Endothelial cell of umbilical vein (primary cell): ENCODE measurements at regions not wholly inside any gene's neighbourhood (a gene's known extent, or its start where the extent isn't known, plus 50 kb on each side); places are given as distances from the start of the nearest gene placed in this dataset.
A peak's percentile ranks its signal among the peaks of the same experiment; 100 is the strongest.

Source experiments
- BruUV-seq: library from RNA; stranded (reverse); fragments of 400-500 nt; replicated peaks from 2 replicates; lab custom pipeline; 2021; lab: Mats Ljungman, UMichigan
- CTCF ChIA-PET: fragments of 300-600, 350-600 bp; sonication (Branson Sonifier 250); formaldehyde crosslinking; loops from one replicate; lab custom pipeline; 2021; ENCODE audit warnings: antibody characterized with exemption, inconsistent platforms; lab: Charles Lee
- POLR2A ChIA-PET: fragments of 300-600, 350-600 bp; sonication (Branson Sonifier 250); formaldehyde crosslinking; loops from one replicate; lab custom pipeline; 2021; ENCODE audit warnings: antibody characterized with exemption, inconsistent platforms; lab: Charles Lee
- DNase-seq: peaks from one replicate; pipeline ENCODE4 v3.0.0-alpha.2; 2011; ENCODE audit warnings: low read depth, low spot score
- FAIRE-seq: peaks from 2 replicates; lab custom pipeline; 2011; peaks lifted over from hg19 to GRCh38; lab: Jason Lieb, UNC
- H2AFZ ChIP-seq: 2 replicates; pipeline ENCODE4 v1.6.0; 2012; ENCODE audit warnings: low read depth, low read length, control low read depth, inconsistent platforms
- H3K27ac ChIP-seq: 2 replicates; pipeline ENCODE4 v1.5.1; 2011; ENCODE audit warnings: low read depth, mild to moderate bottlenecking, control low read depth, low read length, moderate library complexity; ENCODE audit not compliant: insufficient read depth
- H3K27me3 ChIP-seq, 2 experiments: 2 replicates each; pipeline versions ENCODE4 v1.6.0 to v1.6.1; 2011; ENCODE audit warnings: low read length in 2 of 2, mixed read lengths in 1 of 2; ENCODE audit not compliant: control insufficient read depth in 2 of 2, insufficient read depth in 2 of 2
- H3K36me3 ChIP-seq, 2 experiments: 2 replicates in 1 of 2; 3 replicates in 1 of 2; pipeline ENCODE4 v1.5.1; 2011; ENCODE audit warnings: low read length in 2 of 2, mild to moderate bottlenecking in 1 of 2, moderate library complexity in 1 of 2; ENCODE audit not compliant: control insufficient read depth in 2 of 2, insufficient read depth in 2 of 2; ENCODE audit errors: extremely low read depth in 1 of 2
- H3K4me1 ChIP-seq: 3 replicates; pipeline ENCODE4 v1.5.1; 2011; ENCODE audit warnings: mild to moderate bottlenecking, low read length; ENCODE audit not compliant: control insufficient read depth, insufficient read depth; ENCODE audit errors: extremely low read depth
- H3K4me2 ChIP-seq: 2 replicates; pipeline ENCODE4 v1.6.1; 2011; ENCODE audit warnings: low read length, control low read depth, mixed read lengths; ENCODE audit not compliant: insufficient read depth
- H3K4me3 ChIP-seq, 3 experiments: fragments of 200-600 bp in 1 of 3; sonication (generic), shearing (Covaris generic) in 1 of 3; replicated peaks in 1 of 3; 2 replicates each; pipeline ENCODE4 v1.5.1; 2011 to 2016; ENCODE audit warnings: control low read depth in 3 of 3, low read length in 3 of 3, mild to moderate bottlenecking in 2 of 3, inconsistent platforms in 1 of 3, low read depth in 1 of 3, moderate library complexity in 1 of 3; ENCODE audit not compliant: insufficient read depth in 1 of 3
- H3K79me2 ChIP-seq: 2 replicates; pipeline ENCODE4 v1.6.0; 2012; ENCODE audit warnings: low read length, inconsistent platforms; ENCODE audit not compliant: control insufficient read depth, insufficient read depth
- H3K9ac ChIP-seq: replicated peaks from 2 replicates; pipeline ENCODE3; 2011; ENCODE audit warnings: low read length, control low read depth; ENCODE audit not compliant: insufficient read depth; ENCODE audit errors: extremely low read depth
- H3K9me1 ChIP-seq: replicated peaks from 3 replicates; pipeline ENCODE4 v1.6.0; 2011; ENCODE audit warnings: mild to moderate bottlenecking, low read length; ENCODE audit not compliant: control insufficient read depth, insufficient read depth; ENCODE audit errors: extremely low read depth
- H3K9me3 ChIP-seq: replicated peaks from 2 replicates; pipeline ENCODE4 v1.5.1; 2012; ENCODE audit warnings: low read length, inconsistent platforms; ENCODE audit not compliant: control insufficient read depth, insufficient read depth
- H4K20me1 ChIP-seq: replicated peaks from 2 replicates; pipeline ENCODE3; 2011; ENCODE audit warnings: mild to moderate bottlenecking, low read length; ENCODE audit not compliant: control insufficient read depth, insufficient read depth; ENCODE audit errors: extremely low read depth
- EZH2 ChIP-seq: IDR thresholded peaks from 2 replicates; pipeline ENCODE4 v1.6.1; 2012; ENCODE audit warnings: borderline replicate concordance, low read depth, mild to moderate bottlenecking, moderate library complexity, low read length, inconsistent platforms; ENCODE audit not compliant: severe bottlenecking
- FOS ChIP-seq: IDR thresholded peaks from 2 replicates; pipeline ENCODE4 v1.6.1; 2011; ENCODE audit warnings: mild to moderate bottlenecking, low read length, moderate library complexity, borderline replicate concordance; ENCODE audit not compliant: insufficient read depth
- GATA2 ChIP-seq: IDR thresholded peaks from 2 replicates; pipeline ENCODE4 v1.7.0; 2011; ENCODE audit warnings: low read depth, mild to moderate bottlenecking, moderate library complexity, mixed read lengths, low read length; ENCODE audit not compliant: insufficient read length, insufficient read depth
- MYC ChIP-seq: IDR thresholded peaks from one replicate; pipeline ENCODE4 v1.6.1; 2011; ENCODE audit warnings: mild to moderate bottlenecking, low read depth, low read length
- POLR2A ChIP-seq: IDR thresholded peaks from 2 replicates; pipeline ENCODE4 v1.6.1; 2012; ENCODE audit warnings: low read depth, mild to moderate bottlenecking, control low read depth, low read length
- POLR2AphosphoS5 ChIP-seq: IDR thresholded peaks from 2 replicates; pipeline ENCODE4 v1.6.1; 2012; ENCODE audit warnings: low read depth, mild to moderate bottlenecking, control low read depth, low read length, moderate library complexity; ENCODE audit not compliant: insufficient read depth
- dilution Hi-C: fragments of 300-500 bp; cut with MboI; formaldehyde crosslinking; loops from one replicate; pipeline ENCODE4 v1.15.0; 2019; ENCODE audit warnings: low sequenced_read_pairs; ENCODE audit not compliant: extremely low pct_ligation_motif_present
- intact Hi-C: fragments of 100-400 bp; cut with micrococcal nuclease; formaldehyde crosslinking; loops from one replicate; pipeline ENCODE4 v1.10.0; 2022
- TF ChIP-seq, protein P1 (sequence below): IDR thresholded peaks from 2 replicates; pipeline ENCODE4 v1.6.1; 2011; ENCODE audit not compliant: insufficient read depth, insufficient read length
- TF ChIP-seq, protein P2 (sequence below), 2 donors: IDR thresholded peaks; 1 replicate in 1 of 2; 2 replicates in 1 of 2; pipeline ENCODE4 v1.5.1; 2011; ENCODE audit warnings: low read length in 2 of 2, mild to moderate bottlenecking in 2 of 2, moderate library complexity in 2 of 2, control low read depth in 1 of 2, inconsistent platforms in 1 of 2, low read depth in 1 of 2; ENCODE audit not compliant: insufficient read depth in 1 of 2; ENCODE audit errors: extremely low read depth in 1 of 2

DNA sequence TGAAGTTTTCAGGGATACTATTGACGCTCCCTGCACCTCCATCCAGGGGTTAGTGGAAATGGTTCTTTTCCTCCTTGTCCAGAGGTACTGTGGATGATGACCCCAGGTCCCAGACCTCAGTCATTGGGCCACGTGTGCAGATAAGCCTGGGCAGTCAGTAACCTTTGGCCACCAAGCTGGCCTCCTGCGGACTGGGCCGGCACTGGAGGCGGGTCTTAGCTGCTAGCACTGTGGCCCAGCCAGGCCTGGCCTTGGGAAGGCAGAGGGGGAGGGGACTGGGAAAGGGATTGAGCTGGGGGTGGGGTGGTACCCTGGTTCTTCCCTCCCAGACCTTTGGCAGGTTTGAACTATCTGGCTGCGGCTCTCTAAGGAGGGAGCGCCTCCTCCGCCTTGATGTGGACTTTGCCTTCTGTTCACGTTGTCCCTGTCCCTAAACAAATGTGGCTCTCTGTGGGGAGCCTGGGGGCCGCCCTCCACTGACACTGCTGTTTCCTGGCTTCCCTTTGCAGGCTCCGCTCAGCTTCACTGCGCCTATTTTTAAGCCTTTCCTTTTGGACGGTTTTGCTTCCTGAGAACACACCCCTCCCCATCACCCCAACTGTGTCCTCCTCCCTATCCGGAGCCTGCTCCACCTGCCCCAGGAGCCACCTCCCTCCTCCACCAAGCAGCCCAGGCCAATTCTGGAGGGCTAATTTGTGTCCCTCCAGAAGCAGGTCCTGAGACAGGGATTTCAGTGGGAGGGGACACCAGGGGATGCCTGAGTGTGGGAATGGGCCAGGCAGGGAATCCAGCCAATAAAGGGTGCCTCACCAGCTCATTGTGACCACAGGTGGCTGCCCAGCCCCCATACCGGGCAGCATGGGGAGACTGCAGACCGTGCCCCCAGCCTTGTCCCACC, 251.9 kb downstream of the SEC14L1 start:
- Histone ChIP-seq H3K9me3 (no peaks in the 10 kb centered on the region), H3K27me3 (no peaks in the 10 kb centered on the region), H3K9me1 (no peaks in the 10 kb centered on the region), H3K4me3 (no peak overlapping the region), H3K79me2 (peaks cover 20% of the 10 kb centered on the region), H2AFZ (no peak overlapping the region), H4K20me1 (no peaks in the 10 kb centered on the region), H3K36me3 (no peaks in the 10 kb centered on the region), H3K4me2 (peak overlapping the region; percentile 46), H3K4me1 (peaks cover 47% of the 10 kb centered on the region), H3K9ac (peak overlapping the region; percentile 8), H3K27ac (no peak overlapping the region)
- peak; percentile 54 for FAIRE-seq
- no TSS peak for BruUV-seq
- no peak for DNase-seq
- dilution Hi-C loops (no loop called here), intact Hi-C loops (no loop called here)
- CTCF ChIA-PET: interaction anchor here (1.2 to 6.1 kb wide), 5 partner anchors 8 to 61 kb away, joined by 7 to 58 read pairs (median 8); no protein-coding TSS in a partner anchor
- POLR2A ChIA-PET: no interaction called here
- TF ChIP-seq POLR2A (no peak), GATA2 (no peak), MYC (no peak), POLR2AphosphoS5 (no peak), FOS (no peak), EZH2 (no peak)
- TF ChIP-seq, protein P1, sequence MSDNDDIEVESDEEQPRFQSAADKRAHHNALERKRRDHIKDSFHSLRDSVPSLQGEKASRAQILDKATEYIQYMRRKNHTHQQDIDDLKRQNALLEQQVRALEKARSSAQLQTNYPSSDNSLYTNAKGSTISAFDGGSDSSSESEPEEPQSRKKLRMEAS: no peak
- TF ChIP-seq, protein P2, sequence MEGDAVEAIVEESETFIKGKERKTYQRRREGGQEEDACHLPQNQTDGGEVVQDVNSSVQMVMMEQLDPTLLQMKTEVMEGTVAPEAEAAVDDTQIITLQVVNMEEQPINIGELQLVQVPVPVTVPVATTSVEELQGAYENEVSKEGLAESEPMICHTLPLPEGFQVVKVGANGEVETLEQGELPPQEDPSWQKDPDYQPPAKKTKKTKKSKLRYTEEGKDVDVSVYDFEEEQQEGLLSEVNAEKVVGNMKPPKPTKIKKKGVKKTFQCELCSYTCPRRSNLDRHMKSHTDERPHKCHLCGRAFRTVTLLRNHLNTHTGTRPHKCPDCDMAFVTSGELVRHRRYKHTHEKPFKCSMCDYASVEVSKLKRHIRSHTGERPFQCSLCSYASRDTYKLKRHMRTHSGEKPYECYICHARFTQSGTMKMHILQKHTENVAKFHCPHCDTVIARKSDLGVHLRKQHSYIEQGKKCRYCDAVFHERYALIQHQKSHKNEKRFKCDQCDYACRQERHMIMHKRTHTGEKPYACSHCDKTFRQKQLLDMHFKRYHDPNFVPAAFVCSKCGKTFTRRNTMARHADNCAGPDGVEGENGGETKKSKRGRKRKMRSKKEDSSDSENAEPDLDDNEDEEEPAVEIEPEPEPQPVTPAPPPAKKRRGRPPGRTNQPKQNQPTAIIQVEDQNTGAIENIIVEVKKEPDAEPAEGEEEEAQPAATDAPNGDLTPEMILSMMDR (IDR thresholded peaks at IDR 0.05; ENCODE audit: extremely low read depth in 1 of 2, insufficient read depth in 1 of 2, low read depth in 1 of 2, low read length in 2 of 2): no peak
